NB4 (cell line): ENCODE measurements at regions not wholly inside any gene's neighbourhood (a gene's known extent, or its start where the extent isn't known, plus 50 kb on each side); places are given as distances from the start of the nearest gene placed in this dataset.

Experiments
- CTCF ChIP-seq: IDR thresholded peaks from one replicate; pipeline ENCODE4 v1.5.1; 2012; ENCODE audit warnings: low read depth, low read length
- MAX ChIP-seq: IDR thresholded peaks from 2 replicates; pipeline ENCODE4 v1.6.1; 2011; ENCODE audit warnings: low read depth, low read length

- TF ChIP-seq CTCF (no peak), MAX (no peak)
Measured at GRCh38 chr11:119863236-119863635, 134.2 kb upstream of the NECTIN1 start.
